Mucosa of descending colon (tissue), 3 donors: ENCODE measurements at regions not wholly inside any gene's neighbourhood (a gene's known extent, or its start where the extent isn't known, plus 50 kb on each side); places are given as distances from the start of the nearest gene placed in this dataset.

Source experiments
- ATAC-seq: fragments of 200-7000 bp; cut with Tn5 transposase; one replicate; pipeline ENCODE4 v1.9.1; 2020; ENCODE audit warnings: mild to moderate bottlenecking, moderate library complexity
- DNase-seq, 3 donors: peaks; one replicate each; pipeline ENCODE4 v3.0.0-alpha.2; 2020
- H3K36me3 ChIP-seq: fragments of 200-600 bp; one replicate; pipeline ENCODE4 v1.8.0; 2021; ENCODE audit warnings: low read depth, mild to moderate bottlenecking
- H3K4me1 ChIP-seq: fragments of 200-600 bp; one replicate; pipeline ENCODE4 v1.8.0; 2021; ENCODE audit warnings: low read depth, mild to moderate bottlenecking
- H3K4me3 ChIP-seq: fragments of 200-600 bp; one replicate; pipeline ENCODE4 v1.8.0; 2021; ENCODE audit warnings: mild to moderate bottlenecking
- H3K9me3 ChIP-seq: fragments of 200-600 bp; one replicate; pipeline ENCODE4 v1.8.0; 2021; ENCODE audit warnings: mild to moderate bottlenecking
- intact Hi-C, 2 donors: fragments of 100-400 bp; cut with DNase I in 1 of 2; cut with micrococcal nuclease in 1 of 2; formaldehyde crosslinking; loops; one replicate each; pipeline versions ENCODE4 v1.11.0 to v1.11.1; 2022; cut with DNase I, micrococcal nuclease
- TF ChIP-seq, protein P1 (sequence below): fragments of 200-600 bp; IDR thresholded peaks from one replicate; pipeline ENCODE4 v1.8.0; 2022; ENCODE audit warnings: antibody characterized with exemption, mild to moderate bottlenecking
- donor health status: DM: no; HTN: no; CAD: no; lungs with moderate emphysema.
- donor health status: DM: no; HTN: no; CAD: no.
- donor health status: DM: no; HTN: yes; CAD: no.

DNA sequence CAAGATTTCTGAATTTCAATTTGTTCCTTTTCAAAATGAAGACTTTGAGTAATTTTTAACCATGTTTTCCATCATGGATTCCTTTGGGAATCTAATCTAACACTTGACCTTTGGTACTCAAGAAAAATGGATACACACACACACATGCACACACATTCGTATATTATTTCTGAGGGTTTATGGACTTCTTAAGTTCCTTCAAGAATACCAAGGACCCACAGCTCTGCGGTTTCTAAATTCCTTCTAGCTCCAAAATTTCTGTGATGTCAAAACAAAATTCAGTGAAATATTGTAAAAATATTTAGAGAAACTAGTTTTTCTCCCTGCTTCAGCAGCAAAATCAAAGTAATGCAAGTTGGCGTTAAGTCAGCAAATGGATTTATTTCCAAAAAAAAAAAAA lies 98.3 kb upstream of the FAM13C start:
- Histone ChIP-seq H3K36me3 (no peaks in the 10 kb centered on the region), H3K4me3 (no peak overlapping the region), H3K4me1 (no peaks in the 10 kb centered on the region), H3K9me3 (no peaks in the 10 kb centered on the region)
- intact Hi-C loops, result no loop called here
- ATAC-seq (no peak), DNase-seq (no peak)
- TF ChIP-seq, protein P1, sequence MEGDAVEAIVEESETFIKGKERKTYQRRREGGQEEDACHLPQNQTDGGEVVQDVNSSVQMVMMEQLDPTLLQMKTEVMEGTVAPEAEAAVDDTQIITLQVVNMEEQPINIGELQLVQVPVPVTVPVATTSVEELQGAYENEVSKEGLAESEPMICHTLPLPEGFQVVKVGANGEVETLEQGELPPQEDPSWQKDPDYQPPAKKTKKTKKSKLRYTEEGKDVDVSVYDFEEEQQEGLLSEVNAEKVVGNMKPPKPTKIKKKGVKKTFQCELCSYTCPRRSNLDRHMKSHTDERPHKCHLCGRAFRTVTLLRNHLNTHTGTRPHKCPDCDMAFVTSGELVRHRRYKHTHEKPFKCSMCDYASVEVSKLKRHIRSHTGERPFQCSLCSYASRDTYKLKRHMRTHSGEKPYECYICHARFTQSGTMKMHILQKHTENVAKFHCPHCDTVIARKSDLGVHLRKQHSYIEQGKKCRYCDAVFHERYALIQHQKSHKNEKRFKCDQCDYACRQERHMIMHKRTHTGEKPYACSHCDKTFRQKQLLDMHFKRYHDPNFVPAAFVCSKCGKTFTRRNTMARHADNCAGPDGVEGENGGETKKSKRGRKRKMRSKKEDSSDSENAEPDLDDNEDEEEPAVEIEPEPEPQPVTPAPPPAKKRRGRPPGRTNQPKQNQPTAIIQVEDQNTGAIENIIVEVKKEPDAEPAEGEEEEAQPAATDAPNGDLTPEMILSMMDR, result no peak

DNA sequence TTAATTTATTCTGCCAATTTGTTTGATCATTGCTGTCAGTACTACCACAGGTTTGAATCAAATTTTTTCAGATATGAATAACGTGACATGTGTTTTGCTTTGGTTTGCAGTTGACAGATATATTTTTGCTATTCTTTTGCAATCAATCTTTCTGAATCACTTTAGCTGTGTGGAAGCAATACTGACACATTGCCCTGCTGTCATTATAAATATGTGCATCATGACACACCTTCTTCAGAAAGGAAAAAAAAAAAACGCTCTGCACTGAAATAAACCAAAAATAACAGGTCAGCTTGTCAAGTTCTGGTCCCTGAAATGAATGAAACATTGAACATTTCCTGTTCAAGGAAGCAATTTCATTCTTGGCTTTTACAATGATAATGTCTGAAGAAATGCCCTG lies 93.8 kb upstream of the FAM13C start:
- TF ChIP-seq, protein P1, result no peak
- Histone ChIP-seq H3K36me3 (no peaks in the 10 kb centered on the region), H3K4me3 (no peak overlapping the region), H3K4me1 (no peaks in the 10 kb centered on the region), H3K9me3 (no peaks in the 10 kb centered on the region)
- DNase-seq (no peak), ATAC-seq (no peak)
- intact Hi-C loops, result no loop called here

DNA sequence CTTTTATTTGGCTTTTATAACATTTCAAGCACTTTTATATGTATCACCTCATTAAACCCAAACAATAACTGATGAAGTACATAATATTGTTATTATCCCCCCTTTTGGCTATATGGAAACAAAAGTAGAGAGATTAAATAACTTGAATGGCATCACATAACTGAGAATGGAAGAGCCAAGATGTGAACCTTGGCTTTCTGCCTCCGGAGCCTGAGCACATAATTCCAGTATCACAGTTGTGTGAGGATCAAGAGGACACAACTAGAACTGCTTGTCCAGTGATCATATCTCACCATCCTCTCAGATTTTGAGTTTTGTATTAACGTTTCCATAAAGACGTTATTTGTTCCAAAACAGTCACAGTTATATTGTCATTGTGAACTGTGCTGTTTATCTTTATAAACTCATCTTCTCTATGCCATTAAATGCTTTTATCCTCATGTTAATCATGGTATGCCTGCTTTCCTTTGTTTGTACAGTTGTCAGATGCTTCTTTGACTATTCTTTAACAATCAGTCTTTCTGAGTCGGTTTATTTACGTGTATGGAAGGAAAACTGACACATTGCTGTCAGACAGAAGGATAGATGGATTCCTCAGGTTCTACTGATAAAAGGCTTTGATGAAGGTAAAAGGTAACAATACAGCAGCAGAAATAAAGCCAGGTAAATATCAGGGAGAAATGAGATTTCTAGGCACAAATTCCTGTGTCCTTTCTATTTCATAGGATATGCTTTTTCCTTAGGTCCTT lies 92.0 kb upstream of the FAM13C start:
- ATAC-seq, result no peak
- Histone ChIP-seq H3K4me1 (no peaks in the 10 kb centered on the region), H3K9me3 (no peaks in the 10 kb centered on the region), H3K36me3 (no peaks in the 10 kb centered on the region), H3K4me3 (no peak overlapping the region)
- TF ChIP-seq, protein P1, result no peak
- intact Hi-C loops, result no loop called here
- no peak for DNase-seq

DNA sequence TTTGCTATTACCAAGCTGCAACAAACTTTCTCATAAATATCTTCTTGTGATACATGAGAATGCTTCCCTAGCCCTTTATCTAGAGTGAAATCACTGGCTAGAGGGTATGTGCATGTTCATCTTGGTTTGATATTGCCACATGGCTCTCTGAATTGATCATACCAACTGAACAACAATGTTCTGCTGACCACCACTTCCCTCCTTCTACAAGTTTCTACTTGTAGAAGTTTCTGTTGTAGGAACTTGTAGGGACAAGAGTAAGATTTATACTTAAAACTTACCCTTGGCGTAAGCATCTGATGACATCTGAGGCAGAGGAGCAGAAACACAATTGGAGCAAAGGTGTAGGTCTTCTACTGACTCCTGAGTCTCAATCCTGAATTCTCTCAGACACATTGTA lies 86.3 kb upstream of the FAM13C start:
- no peaks in the 10 kb centered on the region for H3K9me3 ChIP-seq
- H3K36me3 ChIP-seq, result no peaks in the 10 kb centered on the region
- ATAC-seq (no peak), DNase-seq (no peak)
- H3K4me3 ChIP-seq, result no peak overlapping the region
- no peaks in the 10 kb centered on the region for H3K4me1 ChIP-seq
- TF ChIP-seq, protein P1, result no peak
- intact Hi-C loops, result no loop called here

DNA sequence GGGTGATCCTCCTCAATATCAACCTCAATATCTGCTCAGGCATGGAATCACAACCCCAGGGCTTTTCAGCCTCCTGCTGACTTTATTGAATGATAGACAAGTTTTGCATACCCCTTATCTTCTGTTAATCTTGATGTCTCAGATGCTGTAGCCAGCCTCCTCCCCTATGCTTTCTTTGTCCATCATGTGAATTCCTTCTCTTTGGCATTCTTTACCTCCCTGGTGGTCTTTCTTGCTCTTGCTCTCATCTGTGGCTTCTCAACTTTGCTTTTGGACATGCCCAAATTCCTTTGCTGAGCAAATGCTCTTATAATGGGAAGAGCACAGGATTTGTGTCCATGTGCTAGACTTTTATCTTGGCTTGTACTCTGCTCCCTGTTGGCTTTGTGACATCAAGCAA lies 73.4 kb upstream of the FAM13C start:
- Histone ChIP-seq H3K4me3 (no peak overlapping the region), H3K9me3 (no peaks in the 10 kb centered on the region), H3K4me1 (no peaks in the 10 kb centered on the region), H3K36me3 (no peaks in the 10 kb centered on the region)
- no peak for DNase-seq
- TF ChIP-seq, protein P1, result no peak
- no peak for ATAC-seq
- intact Hi-C loops, result no loop called here
